Neural progenitor cell (in vitro differentiated cells): ENCODE measurements at regions not wholly inside any gene's neighbourhood (a gene's known extent, or its start where the extent isn't known, plus 50 kb on each side); places are given as distances from the start of the nearest gene placed in this dataset.

Experiments used
- CTCF ChIP-seq: fragments of 200-600 bp; sonication (generic); IDR thresholded peaks from 2 replicates; pipeline ENCODE4 v1.5.1; 2017; ENCODE audit warnings: antibody characterized with exemption, mild to moderate bottlenecking
- EZH2phosphoT487 ChIP-seq: fragments of 200-600 bp; sonication (generic); IDR thresholded peaks from 2 replicates; pipeline ENCODE4 v1.6.1; 2017; ENCODE audit warnings: antibody characterized with exemption

GRCh38 chr20:19952392-19952791, 64.8 kb upstream of the NAA20 start:
- no peak for TF ChIP-seq EZH2phosphoT487
- TF ChIP-seq CTCF, result no peak
